Skeletal muscle cell (primary cell): ENCODE measurements at regions not wholly inside any gene's neighbourhood (a gene's known extent, or its start where the extent isn't known, plus 50 kb on each side); places are given as distances from the start of the nearest gene placed in this dataset.

Source experiments
- DNase-seq: peaks from one replicate; pipeline ENCODE4 v3.0.0-alpha.2; 2010; ENCODE audit warnings: low read depth
- H3K4me3 ChIP-seq: 2 replicates; pipeline ENCODE4 v1.5.1; 2011; ENCODE audit warnings: low read depth, mild to moderate bottlenecking, control low read depth, low read length, moderate library complexity

GRCh38 chr5:116365006-116365496 lies 209.6 kb downstream of the SEMA6A start:
- no peak overlapping the region for H3K4me3 ChIP-seq
- DNase-seq: no peak

GRCh38 chr5:116363780-116364179 lies 210.8 kb downstream of the SEMA6A start:
- DNase-seq: no peak
- H3K4me3 ChIP-seq: no peak overlapping the region

- DNase-seq: no peak
- H3K4me3 ChIP-seq: peak overlapping the region; percentile 33
Observed at GRCh38 chr5:116361979-116362577, 212.5 kb downstream of the SEMA6A start.

- H3K4me3 ChIP-seq: peak overlapping the region; percentile 33
- no peak for DNase-seq
Observed at GRCh38 chr5:116361171-116361967, 213.3 kb downstream of the SEMA6A start.

- no peak overlapping the region for H3K4me3 ChIP-seq
- DNase-seq: no peak
Observed at GRCh38 chr5:116360008-116360853, 214.4 kb downstream of the SEMA6A start.

GRCh38 chr5:116359592-116359991 lies 215.0 kb downstream of the SEMA6A start:
- no peak for DNase-seq

GRCh38 chr5:116358911-116359418 lies 215.7 kb downstream of the SEMA6A start:
- no peak overlapping the region for H3K4me3 ChIP-seq
- DNase-seq: no peak

More at GRCh38 chr5:116359592-116359991, 215.0 kb downstream of the SEMA6A start:
- H3K4me3 ChIP-seq: no peak overlapping the region

- no peak overlapping the region for H3K4me3 ChIP-seq
- DNase-seq: no peak
Observed at GRCh38 chr5:116358015-116358523, 216.6 kb downstream of the SEMA6A start.

- no peak for DNase-seq
- H3K4me3 ChIP-seq: no peak overlapping the region
Observed at GRCh38 chr5:116355819-116356601, 218.6 kb downstream of the SEMA6A start.

- no peak for DNase-seq
- H3K4me3 ChIP-seq: no peak overlapping the region
Observed at GRCh38 chr5:116354699-116355098, 219.9 kb downstream of the SEMA6A start.

GRCh38 chr5:116347657-116348056 lies 227.0 kb downstream of the SEMA6A start:
- no peak overlapping the region for H3K4me3 ChIP-seq

GRCh38 chr5:116343961-116344360 lies 230.7 kb downstream of the SEMA6A start:
- no peak overlapping the region for H3K4me3 ChIP-seq
- no peak for DNase-seq

More at GRCh38 chr5:116347657-116348056, 227.0 kb downstream of the SEMA6A start:
- no peak for DNase-seq
